DMS153 treated with DMSO at 0.1 percent for 48 hours (cell line): ENCODE measurements at regions not wholly inside any gene's neighbourhood (a gene's known extent, or its start where the extent isn't known, plus 50 kb on each side); places are given as distances from the start of the nearest gene placed in this dataset.

Experiments
- DNase-seq: peaks from one replicate; lab custom pipeline; 2025; ENCODE audit not compliant: unreplicated experiment; lab: John Stamatoyannopoulos, UW

DNA sequence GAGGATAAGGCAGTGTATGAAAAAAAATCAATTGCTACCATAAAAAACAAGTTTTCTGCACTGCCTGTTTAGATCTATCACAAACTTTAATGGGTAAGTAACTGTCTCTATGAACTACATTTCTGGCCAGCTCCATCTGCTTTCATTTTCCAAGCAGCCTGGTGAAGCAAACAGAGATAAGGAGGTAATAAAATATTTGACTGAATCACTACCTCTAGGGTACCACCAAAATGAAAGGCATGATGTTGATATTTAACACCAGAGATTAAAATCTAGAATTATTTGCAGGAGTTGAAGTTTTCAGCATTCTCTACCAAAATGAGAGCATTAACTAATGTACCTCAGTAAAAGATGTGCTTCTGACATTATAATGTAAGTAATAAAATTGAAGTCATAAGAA is 863.5 kb upstream of the MGAT4C start:
- DNase-seq, result no peak

DNA sequence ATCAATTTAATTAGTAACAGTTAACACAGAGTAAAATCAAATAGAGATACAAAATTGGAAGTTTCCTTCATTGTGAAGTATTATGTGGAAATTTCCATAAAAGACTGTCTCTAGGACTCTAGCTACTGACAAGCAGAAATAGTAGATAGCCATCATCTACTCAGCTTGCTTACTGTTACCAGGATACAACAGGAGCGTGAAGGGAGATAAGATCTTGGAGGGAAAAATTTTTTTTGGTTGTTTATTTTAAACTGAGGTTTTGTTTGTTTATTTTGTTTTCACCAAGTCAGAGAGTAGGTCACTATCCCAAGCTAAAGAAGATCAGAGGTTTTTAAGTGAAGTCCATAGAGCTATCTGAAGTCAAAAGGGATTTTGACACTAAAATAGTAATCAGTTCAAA is 861.3 kb upstream of the MGAT4C start:
- DNase-seq, result no peak

DNA sequence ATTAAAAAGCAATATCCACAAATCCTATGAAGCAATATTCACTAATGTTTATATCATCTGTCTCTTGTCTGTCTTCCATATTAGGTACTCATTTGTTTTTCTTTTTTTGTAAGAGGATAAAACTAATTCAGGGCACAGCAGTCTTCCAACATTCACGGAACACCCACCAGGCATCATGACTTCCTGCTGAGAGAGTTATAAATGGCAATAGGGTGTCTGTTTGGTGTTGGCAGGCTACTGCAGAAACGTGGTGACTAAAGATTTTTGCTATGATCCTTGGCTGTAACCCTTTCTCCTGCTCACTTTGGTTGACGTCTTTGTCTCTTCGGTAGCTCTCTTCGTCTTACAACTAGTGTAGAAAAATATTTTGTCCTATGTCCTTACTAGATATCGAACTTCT is 860.6 kb upstream of the MGAT4C start:
- DNase-seq, result no peak

DNA sequence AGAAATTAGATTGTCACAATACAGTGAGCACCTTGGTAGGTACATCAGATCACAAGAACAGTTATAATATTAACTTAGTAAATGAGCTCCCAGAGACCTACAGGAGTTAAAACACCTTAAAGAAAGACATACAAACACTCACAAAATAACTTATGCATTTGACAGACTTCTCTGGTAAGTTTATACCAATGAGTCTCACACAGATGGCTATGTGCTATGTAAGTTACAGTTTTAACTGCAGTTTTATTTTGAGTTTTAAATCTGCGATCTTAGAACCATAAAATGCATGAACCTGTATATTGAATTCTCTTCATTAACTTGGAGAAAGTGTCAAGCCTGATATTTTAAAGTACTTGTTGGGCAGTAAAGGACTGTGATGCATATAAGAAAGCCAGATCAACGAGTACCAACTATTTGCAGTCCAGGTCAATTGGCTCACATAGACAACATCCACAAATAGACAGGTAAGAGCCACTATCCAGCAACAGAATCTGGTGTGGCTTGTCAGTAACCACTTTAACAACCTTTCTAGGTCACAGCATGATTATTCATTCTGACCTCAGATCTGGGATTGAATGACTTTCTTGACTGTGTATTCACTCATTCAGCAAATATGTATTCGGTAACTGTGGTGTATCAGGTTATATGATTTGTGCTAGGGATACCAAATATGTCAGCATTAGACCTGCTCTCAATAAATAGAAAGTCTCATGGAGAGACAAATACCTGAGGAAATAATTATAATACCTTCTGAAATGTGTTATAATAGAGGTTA is 856.6 kb upstream of the MGAT4C start:
- DNase-seq, result no peak

DNA sequence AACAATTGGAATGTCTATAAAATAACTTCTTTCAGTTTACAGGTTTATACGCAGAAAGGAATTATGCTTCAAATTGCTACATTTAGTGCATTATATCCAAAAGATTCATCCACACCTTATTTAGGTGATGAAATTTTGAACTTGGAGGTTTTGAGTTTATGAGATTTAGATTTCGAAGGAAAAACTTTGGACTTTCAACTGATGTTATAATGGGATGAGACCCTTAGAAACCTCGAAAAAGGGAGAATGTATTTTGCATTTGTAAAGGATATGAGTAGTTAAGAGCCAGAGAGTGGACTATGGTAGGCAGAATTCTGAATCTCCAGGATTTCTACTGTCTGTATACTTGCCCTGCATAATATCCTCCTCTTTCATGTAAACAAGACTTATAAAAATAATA is 851.6 kb upstream of the MGAT4C start:
- DNase-seq, result no peak

DNA sequence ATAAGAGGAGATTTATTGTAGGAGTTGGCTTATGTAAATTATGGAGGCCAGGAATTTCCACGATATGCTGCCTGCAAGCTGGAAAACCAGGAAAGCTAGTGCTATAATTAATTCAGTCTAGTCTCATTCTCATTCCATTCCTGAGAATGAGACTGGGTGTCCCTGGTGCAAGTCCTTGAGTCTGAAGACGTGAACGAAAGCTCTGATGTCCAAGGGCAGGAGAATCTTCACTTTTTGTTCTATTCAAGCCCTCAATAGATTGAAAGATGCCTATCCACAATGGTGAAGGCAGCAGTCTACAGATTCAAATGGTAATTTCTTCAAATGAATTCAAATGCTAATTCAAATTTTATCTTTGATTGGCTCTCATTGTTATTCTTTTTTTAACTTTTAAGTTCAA is 851.1 kb upstream of the MGAT4C start:
- no peak for DNase-seq

DNA sequence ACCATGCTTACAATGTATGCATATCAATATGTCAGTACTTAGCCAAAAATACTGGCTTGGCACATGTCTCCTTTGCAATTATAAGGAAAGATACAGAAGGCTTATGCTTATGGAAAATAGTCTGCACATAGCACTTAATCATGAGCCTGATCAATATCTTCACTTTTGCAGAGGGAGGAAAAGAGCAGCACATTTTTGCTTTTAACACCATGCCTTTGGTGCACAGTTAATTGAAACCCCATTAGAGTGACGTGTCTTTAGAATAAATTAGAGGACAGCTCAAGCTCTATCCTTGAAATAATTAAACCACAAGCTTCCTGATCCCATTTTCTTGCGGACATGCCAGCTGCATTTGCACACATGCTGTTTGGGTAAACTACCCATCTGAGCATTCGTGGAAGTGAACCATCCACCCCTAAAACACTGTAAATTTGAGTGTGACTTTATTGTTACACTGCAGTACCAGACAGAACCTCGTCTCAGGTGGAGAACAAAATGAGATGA is 839.9 kb upstream of the MGAT4C start:
- no peak for DNase-seq

DNA sequence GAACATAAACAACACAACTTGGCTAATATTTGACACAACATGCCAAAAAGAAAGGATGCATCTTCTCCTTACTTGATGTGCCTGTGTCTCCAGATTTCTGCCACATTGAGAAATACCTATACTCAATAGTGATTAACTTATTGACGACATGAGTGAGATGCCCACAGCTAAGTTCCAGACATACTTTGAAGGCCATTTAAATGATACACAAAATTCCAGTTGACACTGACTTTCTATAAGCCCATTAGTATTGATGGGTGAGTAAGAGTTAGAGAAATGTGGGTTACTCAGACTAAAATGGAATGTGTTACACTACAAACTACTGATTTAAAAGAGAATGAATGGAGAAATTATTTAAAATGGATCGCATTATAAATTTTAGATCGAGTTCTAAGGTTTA is 838.2 kb upstream of the MGAT4C start:
- DNase-seq, result no peak

DNA sequence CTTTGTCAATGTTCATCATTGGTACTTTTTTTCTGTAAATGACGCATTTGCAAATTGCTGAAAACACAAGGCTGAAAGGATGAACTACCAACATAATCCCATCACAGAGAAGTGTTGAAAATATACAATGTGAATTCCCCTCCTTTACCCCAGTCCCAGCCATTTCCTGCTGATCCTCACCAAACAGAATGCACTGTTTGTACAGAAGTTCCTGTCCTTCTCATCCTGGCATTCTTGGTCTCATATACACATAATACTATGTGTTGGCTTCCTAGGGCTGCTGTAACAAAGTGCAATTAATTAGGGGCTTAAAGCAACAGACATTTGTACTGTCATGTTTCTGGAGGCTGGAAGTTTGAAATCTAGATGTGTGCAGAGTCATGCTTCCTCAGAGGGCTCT is 836.2 kb upstream of the MGAT4C start:
- no peak for DNase-seq

DNA sequence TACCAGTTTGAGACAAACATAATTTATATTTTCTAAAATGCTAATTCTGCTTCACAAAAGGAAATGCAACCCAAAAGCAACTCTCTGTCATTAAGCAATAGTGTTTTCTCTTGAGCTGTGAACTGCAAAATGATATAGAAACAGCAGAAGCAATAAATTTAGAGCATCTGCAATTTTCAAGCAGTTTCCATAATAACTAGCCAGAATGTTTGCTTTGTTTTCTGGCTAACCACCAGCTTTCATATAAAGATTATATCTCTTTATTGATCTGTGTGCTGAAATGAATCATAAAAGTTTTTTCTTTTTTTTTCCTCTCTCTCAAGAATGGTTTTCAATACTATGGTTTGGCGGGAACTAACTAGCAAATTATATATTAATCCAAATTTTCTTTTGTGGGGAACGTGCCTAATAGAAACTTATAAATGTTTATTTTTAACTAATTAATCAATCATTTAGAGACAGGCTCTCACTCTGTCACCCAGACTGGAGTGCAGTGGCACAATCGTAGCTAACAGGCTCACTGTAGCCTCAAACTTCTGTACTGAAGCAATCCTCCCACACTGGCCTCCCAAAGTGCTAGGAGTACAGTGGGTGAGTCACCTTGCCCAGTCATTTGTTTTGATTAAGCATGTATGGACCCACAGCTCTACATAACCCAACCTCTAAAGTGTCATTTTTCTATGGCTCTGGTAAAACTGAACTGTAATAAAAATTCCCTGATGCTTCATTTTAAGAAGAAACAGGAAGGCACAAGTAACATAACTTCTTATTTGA is 830.1 kb upstream of the MGAT4C start:
- DNase-seq, result no peak

DNA sequence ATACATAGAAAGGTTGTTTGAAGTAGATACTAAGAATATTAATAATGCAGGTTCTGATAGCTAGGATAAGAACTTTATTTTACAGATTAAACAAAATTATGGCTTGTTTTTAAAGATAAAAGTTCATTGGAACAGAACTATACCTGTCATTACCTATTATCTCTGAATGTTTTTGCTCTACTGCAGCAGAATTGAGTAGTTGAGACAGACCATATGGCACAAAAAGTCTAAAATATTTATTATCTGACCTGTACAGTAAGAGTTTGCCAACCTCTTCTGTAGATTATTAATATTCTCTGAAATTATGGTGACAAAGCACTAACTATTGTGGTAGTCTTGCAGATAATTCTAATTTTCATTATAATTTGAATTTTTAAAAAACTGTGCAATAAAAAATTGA is 829.1 kb upstream of the MGAT4C start:
- no peak for DNase-seq

DNA sequence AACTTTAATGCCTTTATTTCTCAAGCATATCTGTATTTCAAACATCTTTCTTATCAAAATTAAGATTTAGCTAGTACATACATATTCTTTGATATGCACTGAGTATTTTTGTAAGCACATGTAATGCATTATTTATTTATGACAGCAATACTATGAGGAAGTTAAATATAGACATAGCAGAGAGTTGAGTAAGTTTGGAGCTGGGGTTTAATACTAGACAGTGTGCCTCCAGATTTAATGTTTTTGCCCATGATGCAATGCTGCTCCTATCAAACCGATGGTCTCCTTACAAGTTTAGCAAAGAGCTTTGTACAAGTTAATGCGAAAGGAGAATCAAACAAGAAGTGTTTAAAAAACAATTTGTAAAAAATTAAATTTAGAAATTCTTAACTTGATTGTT is 826.6 kb upstream of the MGAT4C start:
- no peak for DNase-seq

DNA sequence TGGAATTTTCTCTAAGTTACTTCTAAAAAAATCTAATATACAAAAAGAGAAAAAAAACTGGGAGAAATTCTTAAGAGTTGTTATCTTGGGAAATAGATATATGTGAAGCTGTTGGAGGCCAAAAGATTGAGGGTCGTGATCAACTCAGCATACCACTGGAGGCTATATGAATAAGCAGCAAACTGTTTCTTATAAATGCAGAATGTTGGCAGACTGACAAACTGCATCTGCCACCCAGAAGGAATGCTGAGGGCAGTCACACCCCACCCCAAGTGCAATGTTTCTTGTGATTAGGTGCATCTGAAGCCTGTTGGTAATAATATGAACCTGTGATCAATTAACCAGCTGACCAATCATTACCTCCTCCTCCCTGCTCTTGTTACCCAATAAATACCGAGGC is 818.6 kb upstream of the MGAT4C start:
- DNase-seq, result no peak

DNA sequence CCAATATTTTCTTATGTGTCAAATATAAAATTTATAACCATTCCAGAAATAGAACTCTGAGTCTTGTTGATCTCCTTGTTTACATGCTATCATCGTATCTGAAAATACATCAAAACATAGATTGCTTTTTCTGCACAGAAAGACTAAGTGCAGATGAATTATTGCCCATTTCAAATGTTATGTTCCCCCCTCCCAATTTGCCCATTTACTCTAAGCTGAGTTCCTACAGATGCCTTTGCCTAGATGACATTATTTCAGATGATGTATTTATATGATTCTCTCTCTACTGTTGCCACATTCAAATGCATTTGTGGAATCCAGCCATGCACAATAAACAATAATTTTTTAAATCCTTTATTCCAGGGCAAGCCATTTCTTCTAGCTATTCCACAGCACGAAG is 810.1 kb upstream of the MGAT4C start:
- DNase-seq, result no peak

DNA sequence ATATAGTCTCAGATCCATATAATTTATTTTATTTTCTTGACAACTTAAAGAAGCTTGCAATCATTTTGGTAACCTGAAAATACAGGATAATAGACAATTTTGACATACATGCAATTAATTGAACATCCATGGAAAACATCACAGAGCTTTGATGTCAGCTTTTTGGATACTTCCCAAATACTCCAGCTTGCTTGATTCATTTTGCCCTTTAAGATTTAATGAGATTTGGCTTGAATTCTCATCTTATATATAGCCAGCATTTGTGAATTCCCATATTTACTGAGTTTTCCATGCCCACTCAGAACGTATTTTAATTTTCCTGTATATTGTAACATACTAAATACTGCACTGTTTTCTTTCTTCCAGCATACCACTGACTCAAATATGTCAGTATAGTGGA is 803.0 kb upstream of the MGAT4C start:
- no peak for DNase-seq

DNA sequence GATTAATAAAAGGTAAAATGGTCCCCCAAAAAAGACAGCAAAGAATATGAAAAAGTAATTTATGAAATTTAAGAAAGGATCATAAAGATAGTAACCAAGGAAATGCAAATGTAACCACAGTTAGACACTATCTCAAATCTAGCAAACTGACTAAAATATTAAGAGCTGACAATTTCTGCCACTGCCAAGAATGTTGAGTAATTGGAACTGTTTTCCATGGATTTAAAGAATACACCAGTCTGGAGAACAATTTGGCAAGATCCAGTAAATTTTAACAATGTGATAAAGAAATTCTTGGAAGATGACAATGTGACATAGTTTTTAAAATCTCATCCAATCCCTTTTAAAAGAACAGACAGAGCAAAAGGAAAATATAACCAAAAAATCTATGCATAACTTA is 798.0 kb upstream of the MGAT4C start:
- no peak for DNase-seq

DNA sequence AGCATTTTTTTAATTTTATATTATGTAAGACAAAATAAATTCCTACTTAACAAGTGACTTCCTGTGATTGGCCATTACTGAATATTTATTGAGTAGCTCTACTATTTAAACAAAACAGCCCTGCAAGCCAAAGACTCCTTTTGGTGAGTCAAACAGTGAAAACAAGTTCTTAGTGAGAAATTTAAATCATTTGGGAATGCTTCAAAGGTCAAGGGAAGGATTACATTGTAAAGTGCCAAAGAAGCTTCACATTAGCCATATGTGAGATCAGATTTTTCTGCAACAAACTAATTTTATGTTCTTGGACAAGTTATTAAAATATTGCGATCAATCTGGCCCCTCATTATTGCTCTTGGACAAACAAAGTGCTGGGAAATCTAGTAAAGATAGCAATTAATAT is 795.4 kb upstream of the MGAT4C start:
- no peak for DNase-seq

DNA sequence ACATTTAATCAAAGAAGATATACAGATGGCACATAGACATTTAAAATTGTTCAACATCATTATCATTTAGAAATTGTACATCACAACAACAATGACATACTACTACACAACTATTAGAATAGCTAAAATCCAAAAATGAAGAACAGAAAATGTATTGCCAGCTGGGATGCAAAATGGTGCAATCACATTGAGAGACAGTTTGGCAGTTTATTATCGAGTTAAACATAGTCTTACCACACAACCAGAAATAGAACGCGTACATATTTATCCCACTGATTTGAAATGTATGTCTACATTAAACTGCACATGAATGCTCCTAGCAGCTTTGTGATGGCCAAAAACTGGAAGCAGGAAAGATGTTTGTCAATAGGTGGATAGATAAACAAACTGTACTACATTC is 791.5 kb upstream of the MGAT4C start:
- DNase-seq, result no peak

DNA sequence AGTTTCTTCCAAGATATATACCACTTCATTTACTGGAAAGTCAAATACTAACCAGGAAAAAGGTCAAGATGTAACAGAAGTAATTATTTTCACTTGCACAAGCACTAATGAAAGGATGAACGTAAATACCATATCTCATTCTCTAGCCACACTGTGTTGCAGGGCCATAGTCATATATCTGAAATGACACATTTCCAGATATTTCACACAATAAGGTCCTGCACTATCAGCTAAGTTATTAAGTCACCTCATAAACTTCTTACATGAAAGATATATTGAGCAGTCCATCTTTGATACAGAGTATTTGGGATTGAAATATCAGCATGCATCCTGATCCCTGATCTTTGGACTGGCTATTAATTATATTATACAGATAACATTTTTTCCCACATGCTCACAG is 783.3 kb upstream of the MGAT4C start:
- DNase-seq, result no peak

DNA sequence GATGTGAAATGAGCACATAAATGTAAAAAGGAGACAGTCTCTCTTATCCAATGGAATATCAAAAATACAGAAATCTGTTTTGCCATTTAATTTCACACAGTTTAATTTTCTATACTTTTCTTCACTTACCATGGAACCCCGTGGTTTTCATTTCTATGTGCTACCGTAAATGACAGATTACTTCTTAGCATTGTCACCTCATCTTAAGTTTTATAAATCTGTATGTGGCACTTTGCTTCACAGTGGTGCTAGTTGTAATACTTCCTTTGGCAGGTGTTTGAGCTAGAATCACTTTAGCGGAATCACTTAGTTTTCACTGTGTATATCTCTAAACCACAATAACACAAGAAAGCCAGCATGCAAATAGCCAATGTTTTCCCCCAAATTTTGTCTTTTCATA is 781.9 kb upstream of the MGAT4C start:
- DNase-seq, result no peak

DNA sequence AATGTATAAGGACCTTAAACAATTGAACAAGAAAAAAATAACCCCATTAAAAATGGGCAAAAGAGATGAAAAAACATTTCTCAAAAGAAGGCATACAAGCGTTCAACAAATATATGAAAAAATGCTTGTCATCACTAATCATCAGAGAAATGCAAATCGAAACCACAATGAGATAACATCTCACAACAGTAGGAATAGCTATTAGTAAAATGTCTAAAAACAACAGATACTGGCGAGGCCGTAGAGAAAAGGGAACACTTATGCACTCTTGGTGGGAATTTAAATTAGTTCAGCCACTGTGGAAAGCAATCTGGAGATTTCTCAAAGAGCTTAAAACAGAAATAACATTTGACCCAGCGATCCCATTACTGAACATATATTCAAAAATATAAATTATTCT is 769.8 kb upstream of the MGAT4C start:
- DNase-seq, result no peak

DNA sequence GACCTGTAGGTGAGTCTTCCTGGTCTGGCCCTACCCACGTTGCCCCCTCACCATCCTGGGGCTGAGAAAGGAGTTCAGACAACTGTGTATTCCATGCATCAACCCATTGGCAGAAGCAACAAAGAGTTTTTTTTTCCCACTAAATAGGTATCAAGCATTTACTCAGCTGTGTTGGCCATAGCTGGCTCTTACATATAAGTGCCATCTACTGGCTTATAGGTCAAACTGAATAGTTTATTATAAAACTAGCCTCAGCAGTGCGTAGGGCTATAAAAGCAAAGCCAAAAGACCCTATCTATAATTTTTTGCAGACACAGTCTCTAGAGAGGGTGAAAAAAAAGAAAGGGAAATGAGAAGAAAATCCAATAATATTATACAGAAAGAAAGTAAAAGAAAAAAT is 765.2 kb upstream of the MGAT4C start:
- DNase-seq, result no peak

DNA sequence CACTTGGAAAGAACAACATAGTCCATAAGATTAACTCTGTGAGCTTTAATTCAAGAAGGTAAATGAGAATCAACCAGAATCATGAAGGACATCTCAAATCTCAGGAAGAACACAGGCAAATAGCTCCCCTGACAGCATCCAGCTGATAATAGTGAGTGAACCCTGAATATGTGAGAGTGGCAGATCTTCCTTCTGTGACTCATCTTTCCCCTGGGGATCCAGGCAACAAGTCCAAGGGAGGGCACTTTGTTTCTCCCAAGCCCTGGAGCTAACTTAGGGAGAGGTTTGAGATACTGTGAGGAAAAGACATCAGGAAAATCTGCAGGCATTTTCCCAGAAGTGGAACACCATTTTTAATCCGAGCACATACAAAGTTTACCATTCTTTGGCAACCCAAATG is 763.9 kb upstream of the MGAT4C start:
- DNase-seq, result no peak
